ENCODE measurements at regions not wholly inside any gene's neighbourhood (a gene's known extent, or its start where the extent isn't known, plus 50 kb on each side); places are given as distances from the start of the nearest gene placed in this dataset.
A peak's percentile ranks its signal among the peaks of the same experiment; 100 is the strongest.

DNA sequence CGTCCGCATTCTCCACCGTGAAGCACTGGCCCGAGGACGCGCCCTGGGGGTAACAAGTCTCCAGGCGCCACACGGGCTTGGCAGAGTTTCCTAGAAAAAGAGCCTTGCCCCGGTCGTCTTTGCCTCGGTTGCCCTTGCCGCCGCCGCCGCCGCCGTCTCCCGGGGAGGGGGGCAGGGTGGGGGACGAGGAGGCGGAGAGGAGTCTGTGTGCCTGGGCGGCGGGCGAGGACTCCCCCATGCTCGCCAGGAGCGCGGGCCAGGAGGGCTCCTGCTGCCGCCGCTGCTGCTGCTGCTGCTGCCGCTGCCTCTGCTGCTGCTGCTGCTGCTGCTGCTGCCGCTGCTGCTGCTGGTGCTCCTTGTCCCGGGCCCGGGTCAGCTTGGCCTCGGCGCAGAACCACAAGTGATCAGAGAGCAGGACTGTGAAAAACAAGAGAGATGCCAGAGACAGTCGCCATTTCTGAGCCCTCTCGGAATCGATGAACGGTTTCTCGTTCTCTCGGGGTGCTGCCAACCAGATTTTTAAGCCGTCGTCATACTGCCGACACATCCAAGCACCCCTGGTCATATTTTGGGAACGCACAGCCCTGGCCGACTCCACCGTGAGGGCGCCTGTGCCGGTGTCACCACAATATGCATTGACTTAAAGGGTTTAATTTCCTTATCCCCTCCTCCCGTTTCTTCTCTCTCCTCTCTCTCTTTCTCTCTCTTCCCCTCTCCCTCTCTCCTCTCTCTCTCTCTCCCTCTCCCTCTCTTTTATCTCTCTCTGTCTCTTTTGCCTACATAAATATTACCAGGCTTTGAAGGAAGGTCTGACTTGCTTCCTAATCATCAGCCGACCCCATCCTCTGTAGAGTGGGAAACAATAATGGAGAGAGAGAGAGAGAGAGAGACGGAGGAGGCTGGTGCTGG, 349.1 kb downstream of the LIG4 start:
- 0 to 1% methylated on average over 36 to 40 of the region's 51 CpGs for WGBS, 2 experiments (ENCODE audit: insufficient coverage in 2 of 2)

DNA sequence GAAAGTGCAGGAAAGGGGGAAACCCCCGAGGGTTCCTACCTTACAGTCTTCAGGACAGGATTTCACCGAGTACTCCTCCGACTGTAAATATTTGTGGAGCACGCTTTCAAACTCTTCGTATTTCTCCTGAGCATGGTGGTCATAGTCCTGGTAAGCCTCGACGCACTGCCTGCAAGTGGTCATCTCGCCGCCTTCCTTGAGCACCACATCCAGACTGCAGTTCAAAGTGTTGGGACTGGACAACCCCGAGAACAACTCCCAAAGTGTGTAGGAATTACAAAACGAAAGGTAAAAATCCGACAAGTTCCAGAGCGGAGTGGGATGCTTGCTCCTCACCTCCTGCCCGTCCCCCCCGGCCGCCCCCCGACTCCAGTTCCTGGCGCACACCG, 349.7 kb downstream of the LIG4 start:
- WGBS, 2 experiments (ENCODE audit: insufficient coverage in 2 of 2) = 2 to 8% methylated on average over 19 of the region's 19 CpGs
- H3K27ac ChIP-seq (ENCODE audit: low read depth, low read length, severe bottlenecking) = no peak overlapping the region
- H3K4me1 ChIP-seq (ENCODE audit: control insufficient read depth, insufficient read depth, low read length, poor library complexity, severe bottlenecking) = peaks cover 6% of the 10 kb centered on the region
- H3K36me3 ChIP-seq (ENCODE audit: control insufficient read depth, insufficient read depth, low read length) = no peaks in the 10 kb centered on the region
- H3K9me3 ChIP-seq (ENCODE audit: control insufficient read depth, low read length) = no peaks in the 10 kb centered on the region
- H3K4me3 ChIP-seq (ENCODE audit: extremely low read depth, insufficient read depth, low read length, poor library complexity, severe bottlenecking) = peak overlapping the region; percentile 68

More for the DNA sequence above, 349.1 kb downstream of the LIG4 start:
- H3K4me1 ChIP-seq (ENCODE audit: control insufficient read depth, insufficient read depth, low read length, poor library complexity, severe bottlenecking) = peaks cover 6% of the 10 kb centered on the region
- peak overlapping the region; percentile 68 for H3K4me3 ChIP-seq (ENCODE audit: extremely low read depth, insufficient read depth, low read length, poor library complexity, severe bottlenecking)
- no peaks in the 10 kb centered on the region for H3K36me3 ChIP-seq (ENCODE audit: control insufficient read depth, insufficient read depth, low read length)
- peak overlapping the region; percentile 3 for H3K27ac ChIP-seq (ENCODE audit: low read depth, low read length, severe bottlenecking)
- H3K9me3 ChIP-seq (ENCODE audit: control insufficient read depth, low read length) = no peaks in the 10 kb centered on the region

DNA sequence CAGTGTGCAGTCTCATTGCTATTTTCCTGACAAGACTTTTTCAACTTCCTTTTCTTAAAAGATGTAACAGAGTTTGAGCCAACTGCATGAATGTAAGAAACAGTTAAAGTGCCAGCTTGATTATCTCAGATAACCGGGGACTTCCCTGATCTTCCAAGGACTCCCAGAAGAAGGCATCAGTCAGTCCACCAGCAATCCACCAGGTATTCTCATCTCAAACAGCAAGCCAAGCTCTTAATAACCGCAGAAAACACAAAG, 350.1 kb downstream of the LIG4 start:
- no CpG with 5 or more reads among the region's 2 CpGs for WGBS, 2 experiments (ENCODE audit: insufficient coverage in 2 of 2)
- Histone ChIP-seq H3K9me3 (ENCODE audit: control insufficient read depth, low read length) (no peaks in the 10 kb centered on the region), H3K36me3 (ENCODE audit: control insufficient read depth, insufficient read depth, low read length) (no peaks in the 10 kb centered on the region), H3K4me1 (ENCODE audit: control insufficient read depth, insufficient read depth, low read length, poor library complexity, severe bottlenecking) (peaks cover 6% of the 10 kb centered on the region), H3K4me3 (ENCODE audit: extremely low read depth, insufficient read depth, low read length, poor library complexity, severe bottlenecking) (peak overlapping the region; percentile 68), H3K27ac (ENCODE audit: low read depth, low read length, severe bottlenecking) (no peak overlapping the region)

DNA sequence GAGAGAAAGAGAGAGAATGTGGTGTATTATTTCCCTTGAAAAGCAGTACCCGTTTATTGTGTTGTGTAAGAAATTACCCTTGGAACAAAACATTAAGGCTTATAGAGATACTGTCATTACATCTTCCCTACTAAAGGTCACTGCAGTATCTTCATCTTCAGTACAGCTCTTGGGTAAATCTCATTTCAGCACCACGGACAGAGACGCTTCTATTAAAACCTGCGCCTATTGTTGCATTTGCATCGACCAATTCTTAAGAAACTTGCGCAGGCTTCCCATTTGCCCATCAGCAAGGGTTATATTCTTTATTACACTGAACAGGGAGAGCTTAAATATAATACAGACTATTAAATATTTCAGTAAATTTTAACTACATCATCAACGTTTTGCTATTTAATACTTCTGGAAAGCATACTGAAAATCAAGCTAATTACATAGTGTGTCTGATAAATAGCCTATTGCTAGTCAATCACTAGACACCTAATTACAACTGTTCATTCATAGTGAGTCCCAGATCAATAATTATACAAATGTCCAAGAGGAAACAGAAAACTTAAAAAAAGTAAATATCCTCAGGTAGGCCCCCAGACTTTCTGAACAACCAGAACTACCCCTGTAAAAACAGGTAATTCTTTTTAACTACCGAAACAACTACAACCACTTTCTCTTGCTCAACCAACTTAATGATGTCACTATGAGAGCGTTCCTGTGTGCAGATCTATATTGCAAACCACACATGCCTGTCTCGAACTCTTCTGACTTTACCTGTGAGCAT, 350.6 kb downstream of the LIG4 start:
- Histone ChIP-seq H3K4me3 (ENCODE audit: extremely low read depth, insufficient read depth, low read length, poor library complexity, severe bottlenecking) (peak overlapping the region; percentile 68), H3K4me1 (ENCODE audit: control insufficient read depth, insufficient read depth, low read length, poor library complexity, severe bottlenecking) (peaks cover 6% of the 10 kb centered on the region), H3K9me3 (ENCODE audit: control insufficient read depth, low read length) (no peaks in the 10 kb centered on the region), H3K36me3 (ENCODE audit: control insufficient read depth, insufficient read depth, low read length) (no peaks in the 10 kb centered on the region), H3K27ac (ENCODE audit: low read depth, low read length, severe bottlenecking) (no peak overlapping the region)
- WGBS, 2 experiments (ENCODE audit: insufficient coverage in 2 of 2) = 40 to 46% methylated on average over 5 to 6 of the region's 10 CpGs

DNA sequence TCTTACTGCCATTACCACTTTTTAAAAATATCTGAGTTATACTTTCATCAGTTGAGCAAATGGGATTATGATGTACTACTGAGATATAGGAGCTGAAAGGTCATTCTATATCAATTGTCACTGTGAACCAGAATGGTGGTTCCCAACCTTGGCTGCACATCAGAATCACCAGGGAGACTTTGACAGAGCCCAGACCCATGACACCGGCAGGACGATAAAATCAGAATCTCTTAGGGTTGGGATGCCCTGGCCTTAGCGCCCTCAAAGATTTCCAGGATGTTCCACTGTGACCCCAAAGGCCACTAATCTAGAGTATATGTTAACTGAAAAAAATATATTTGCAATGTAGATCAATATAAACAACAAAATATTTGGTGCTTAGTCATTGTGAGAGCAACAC, 355.1 kb downstream of the LIG4 start:
- Histone ChIP-seq H3K4me1 (ENCODE audit: control insufficient read depth, insufficient read depth, low read length, poor library complexity, severe bottlenecking) (peaks cover 5% of the 10 kb centered on the region), H3K27ac (ENCODE audit: low read depth, low read length, severe bottlenecking) (no peak overlapping the region)
- 93 to 100% methylated on average over 2 of the region's 3 CpGs for WGBS, 2 experiments (ENCODE audit: insufficient coverage in 2 of 2)

DNA sequence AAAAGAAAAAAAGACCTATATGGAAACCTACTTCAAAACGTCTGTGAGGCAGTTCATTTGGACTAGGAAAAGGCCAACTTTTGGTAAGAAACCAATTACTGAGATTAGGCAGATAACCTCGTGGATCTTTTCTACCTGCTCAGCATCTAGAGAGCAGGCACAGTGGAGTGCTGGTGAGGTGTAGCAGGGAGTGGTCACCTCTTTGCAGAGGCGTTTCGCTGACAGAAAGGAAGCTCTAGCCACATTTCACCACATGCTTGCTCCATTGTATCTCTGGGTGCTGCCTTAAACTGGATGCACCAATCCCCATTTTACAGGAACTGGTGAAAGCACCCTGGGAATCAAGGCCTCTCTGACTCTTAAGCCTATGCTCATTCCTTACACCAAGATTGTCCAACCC, 360.5 kb downstream of the LIG4 start:
- no peaks in the 10 kb centered on the region for H3K4me1 ChIP-seq (ENCODE audit: control insufficient read depth, insufficient read depth, low read length, poor library complexity, severe bottlenecking)
- H3K4me3 ChIP-seq (ENCODE audit: extremely low read depth, insufficient read depth, low read length, poor library complexity, severe bottlenecking) = no peak overlapping the region
- H3K9me3 ChIP-seq (ENCODE audit: control insufficient read depth, low read length) = no peaks in the 10 kb centered on the region
- 77 to 93% methylated on average over 3 to 4 of the region's 4 CpGs for WGBS, 2 experiments (ENCODE audit: insufficient coverage in 2 of 2)
- no peak overlapping the region for H3K27ac ChIP-seq (ENCODE audit: low read depth, low read length, severe bottlenecking)
- H3K36me3 ChIP-seq (ENCODE audit: control insufficient read depth, insufficient read depth, low read length) = no peaks in the 10 kb centered on the region

More for the DNA sequence above, 355.1 kb downstream of the LIG4 start:
- Histone ChIP-seq H3K4me3 (ENCODE audit: extremely low read depth, insufficient read depth, low read length, poor library complexity, severe bottlenecking) (no peak overlapping the region), H3K9me3 (ENCODE audit: control insufficient read depth, low read length) (no peaks in the 10 kb centered on the region), H3K36me3 (ENCODE audit: control insufficient read depth, insufficient read depth, low read length) (no peaks in the 10 kb centered on the region)

DNA sequence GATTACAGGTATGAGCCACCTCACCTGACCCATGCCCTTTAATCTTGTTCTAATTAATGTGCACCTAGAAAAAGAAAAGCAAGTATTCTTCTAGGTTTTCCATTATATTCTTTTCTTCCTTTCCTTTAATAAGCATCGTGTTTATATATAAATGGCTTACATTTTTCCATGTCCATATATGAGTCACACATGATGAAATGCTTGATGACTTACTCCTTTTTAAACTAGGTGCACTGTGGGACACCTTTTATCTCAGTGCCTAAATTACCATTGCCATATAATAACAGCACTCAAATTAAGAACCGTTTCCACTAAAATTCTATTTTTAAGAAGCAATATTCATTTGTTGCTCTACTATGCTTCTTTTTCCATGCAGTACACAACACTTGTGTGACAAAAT, 363.3 kb downstream of the LIG4 start:
- Histone ChIP-seq H3K36me3 (ENCODE audit: control insufficient read depth, insufficient read depth, low read length) (no peaks in the 10 kb centered on the region), H3K27ac (ENCODE audit: low read depth, low read length, severe bottlenecking) (no peak overlapping the region), H3K4me1 (ENCODE audit: control insufficient read depth, insufficient read depth, low read length, poor library complexity, severe bottlenecking) (no peaks in the 10 kb centered on the region), H3K9me3 (ENCODE audit: control insufficient read depth, low read length) (no peaks in the 10 kb centered on the region), H3K4me3 (ENCODE audit: extremely low read depth, insufficient read depth, low read length, poor library complexity, severe bottlenecking) (no peak overlapping the region)
- WGBS, 2 experiments (ENCODE audit: insufficient coverage in 2 of 2) = 100% methylated on average over 1 of the region's 2 CpGs

DNA sequence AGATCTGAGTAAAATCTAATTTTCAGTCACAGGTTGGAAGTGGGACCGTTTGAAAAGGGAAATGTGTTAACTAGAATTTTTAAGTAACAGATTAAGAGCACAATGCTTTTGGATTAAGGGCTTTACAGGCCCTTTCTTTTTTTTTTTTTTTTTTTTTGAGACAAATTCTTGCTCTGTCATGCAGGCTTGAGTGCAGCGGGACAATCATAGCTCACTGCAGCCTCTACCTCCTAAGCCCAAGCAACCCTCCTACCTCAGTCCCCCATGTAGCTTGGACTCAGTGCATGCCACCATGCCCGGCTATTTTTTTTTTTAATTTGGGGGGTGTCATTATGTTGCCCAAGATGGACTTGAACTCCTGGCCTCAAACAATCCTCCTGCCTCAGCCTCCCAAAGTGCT, 363.7 kb downstream of the LIG4 start:
- no peak overlapping the region for H3K4me3 ChIP-seq (ENCODE audit: extremely low read depth, insufficient read depth, low read length, poor library complexity, severe bottlenecking)
- no CpG with 5 or more reads among the region's 3 CpGs for WGBS, 2 experiments (ENCODE audit: insufficient coverage in 2 of 2)
- H3K9me3 ChIP-seq (ENCODE audit: control insufficient read depth, low read length) = no peaks in the 10 kb centered on the region
- H3K27ac ChIP-seq (ENCODE audit: low read depth, low read length, severe bottlenecking) = no peak overlapping the region
- H3K36me3 ChIP-seq (ENCODE audit: control insufficient read depth, insufficient read depth, low read length) = no peaks in the 10 kb centered on the region
- no peaks in the 10 kb centered on the region for H3K4me1 ChIP-seq (ENCODE audit: control insufficient read depth, insufficient read depth, low read length, poor library complexity, severe bottlenecking)

DNA sequence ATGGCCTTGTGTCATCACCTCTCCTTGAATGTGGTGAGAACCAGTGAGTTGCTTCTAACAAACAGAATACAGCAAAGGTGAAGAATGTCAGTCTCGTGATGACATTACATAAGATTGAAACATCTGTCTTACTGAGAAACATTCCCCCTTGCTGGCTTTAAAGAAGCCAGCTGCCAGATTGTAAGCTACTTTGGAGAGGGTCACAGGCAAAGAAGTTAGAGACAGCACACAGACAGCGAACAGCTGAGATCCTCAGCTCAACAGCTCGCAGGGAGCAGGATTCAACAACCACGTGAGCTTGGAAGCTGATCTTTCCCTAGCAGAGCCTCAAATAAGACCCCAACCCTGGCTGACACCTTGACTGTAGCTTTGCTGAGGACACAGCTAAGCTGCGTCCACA, 367.9 kb downstream of the LIG4 start:
- no peak overlapping the region for H3K4me3 ChIP-seq (ENCODE audit: extremely low read depth, insufficient read depth, low read length, poor library complexity, severe bottlenecking)
- no peak overlapping the region for H3K27ac ChIP-seq (ENCODE audit: low read depth, low read length, severe bottlenecking)
- H3K9me3 ChIP-seq (ENCODE audit: control insufficient read depth, low read length) = no peaks in the 10 kb centered on the region
- H3K4me1 ChIP-seq (ENCODE audit: control insufficient read depth, insufficient read depth, low read length, poor library complexity, severe bottlenecking) = peaks cover 15% of the 10 kb centered on the region
- no peaks in the 10 kb centered on the region for H3K36me3 ChIP-seq (ENCODE audit: control insufficient read depth, insufficient read depth, low read length)
- WGBS, 2 experiments (ENCODE audit: insufficient coverage in 2 of 2) = 39 to 42% methylated on average over 3 to 4 of the region's 5 CpGs

DNA sequence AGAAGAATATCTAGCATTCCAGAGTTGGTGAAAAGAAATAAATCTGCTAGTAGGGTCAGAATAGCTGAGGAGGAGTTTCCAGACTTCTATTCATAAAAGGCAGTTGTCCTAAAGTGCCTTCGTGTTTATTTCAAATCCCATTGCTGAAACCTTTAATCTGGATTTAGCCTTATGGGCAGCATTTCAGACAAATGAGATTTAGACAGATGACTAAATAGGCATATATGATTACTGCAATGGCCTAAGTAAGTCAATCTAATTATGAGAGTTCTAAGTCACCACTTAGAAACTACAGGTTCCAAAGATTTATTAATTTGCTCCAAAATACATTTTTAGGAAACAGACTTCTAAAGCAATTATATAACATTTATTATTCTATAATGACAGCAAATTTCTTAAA, 368.7 kb downstream of the LIG4 start:
- no peak overlapping the region for H3K27ac ChIP-seq (ENCODE audit: low read depth, low read length, severe bottlenecking)

DNA sequence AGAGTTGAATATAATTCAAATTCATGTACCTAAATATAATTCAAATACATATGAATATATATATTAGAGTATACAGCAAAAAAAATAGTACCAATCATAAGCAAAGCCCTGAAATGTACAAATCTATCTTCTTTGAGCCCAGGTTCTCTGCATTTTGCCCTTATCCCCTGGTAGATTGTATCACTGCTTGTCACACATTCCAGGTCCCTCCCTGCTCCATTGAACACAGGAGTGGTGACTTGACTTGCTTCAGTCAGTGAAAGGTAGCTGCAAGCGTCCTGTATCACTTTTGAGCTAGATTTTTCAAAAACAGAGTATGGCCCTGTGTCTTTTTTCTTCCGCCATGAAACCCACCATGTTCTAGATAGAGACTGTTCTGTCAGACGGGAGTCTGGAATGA, 369.4 kb downstream of the LIG4 start:
- Histone ChIP-seq H3K4me1 (ENCODE audit: control insufficient read depth, insufficient read depth, low read length, poor library complexity, severe bottlenecking) (peaks cover 15% of the 10 kb centered on the region), H3K27ac (ENCODE audit: low read depth, low read length, severe bottlenecking) (no peak overlapping the region), H3K36me3 (ENCODE audit: control insufficient read depth, insufficient read depth, low read length) (no peaks in the 10 kb centered on the region), H3K9me3 (ENCODE audit: control insufficient read depth, low read length) (no peaks in the 10 kb centered on the region), H3K4me3 (ENCODE audit: extremely low read depth, insufficient read depth, low read length, poor library complexity, severe bottlenecking) (no peak overlapping the region)
- WGBS, 2 experiments (ENCODE audit: insufficient coverage in 2 of 2) = 100% methylated on average over 1 to 3 of the region's 3 CpGs

More for the DNA sequence above, 368.7 kb downstream of the LIG4 start:
- no peaks in the 10 kb centered on the region for H3K9me3 ChIP-seq (ENCODE audit: control insufficient read depth, low read length)
- H3K36me3 ChIP-seq (ENCODE audit: control insufficient read depth, insufficient read depth, low read length) = no peaks in the 10 kb centered on the region
- peaks cover 15% of the 10 kb centered on the region for H3K4me1 ChIP-seq (ENCODE audit: control insufficient read depth, insufficient read depth, low read length, poor library complexity, severe bottlenecking)
- no peak overlapping the region for H3K4me3 ChIP-seq (ENCODE audit: extremely low read depth, insufficient read depth, low read length, poor library complexity, severe bottlenecking)
- WGBS, 2 experiments (ENCODE audit: insufficient coverage in 2 of 2) = 100% methylated on average over 1 of the region's 1 CpG; no CpG with 5 or more reads in 1 of the 2 experiments

Data from mesodermal cell (in vitro differentiated cells).